DMS79 treated with DMSO at 0.1 percent for 48 hours (cell line): ENCODE measurements at regions not wholly inside any gene's neighbourhood (a gene's known extent, or its start where the extent isn't known, plus 50 kb on each side); places are given as distances from the start of the nearest gene placed in this dataset.

Experiments
- DNase-seq: peaks from one replicate; lab custom pipeline; 2025; lab: John Stamatoyannopoulos, UW

DNA sequence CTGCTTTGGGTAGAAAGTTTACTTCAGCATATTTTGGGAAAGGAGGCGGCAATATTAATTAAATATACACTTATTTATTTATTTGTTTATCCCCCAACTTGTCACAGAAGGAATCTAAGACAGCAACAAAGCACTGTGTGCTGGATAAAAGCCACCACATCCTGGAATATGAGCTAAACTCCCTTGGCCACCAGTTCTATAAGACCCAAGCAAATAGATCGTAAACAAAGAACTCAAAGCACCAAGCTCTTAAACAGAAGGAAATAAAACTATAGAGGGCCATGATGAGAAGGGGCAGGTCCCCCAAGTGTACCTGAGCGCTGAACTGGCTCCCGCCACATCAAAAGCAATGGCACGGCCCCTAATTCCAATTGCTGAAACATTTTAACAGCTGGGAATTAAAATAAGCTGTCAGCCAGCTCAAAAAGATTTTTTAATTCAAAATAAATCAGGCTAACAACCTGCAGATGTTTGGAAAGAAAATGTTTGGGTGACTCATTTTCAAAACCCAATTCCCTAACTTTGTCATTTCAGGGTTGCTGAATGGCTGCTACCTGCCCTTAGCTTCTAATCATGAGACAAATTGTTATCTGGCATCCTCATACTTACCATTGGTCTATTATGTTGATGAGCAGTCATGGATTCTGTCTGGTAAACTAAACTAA is 127.1 kb downstream of the SLC30A10 start:
- DNase-seq: no peak

DNA sequence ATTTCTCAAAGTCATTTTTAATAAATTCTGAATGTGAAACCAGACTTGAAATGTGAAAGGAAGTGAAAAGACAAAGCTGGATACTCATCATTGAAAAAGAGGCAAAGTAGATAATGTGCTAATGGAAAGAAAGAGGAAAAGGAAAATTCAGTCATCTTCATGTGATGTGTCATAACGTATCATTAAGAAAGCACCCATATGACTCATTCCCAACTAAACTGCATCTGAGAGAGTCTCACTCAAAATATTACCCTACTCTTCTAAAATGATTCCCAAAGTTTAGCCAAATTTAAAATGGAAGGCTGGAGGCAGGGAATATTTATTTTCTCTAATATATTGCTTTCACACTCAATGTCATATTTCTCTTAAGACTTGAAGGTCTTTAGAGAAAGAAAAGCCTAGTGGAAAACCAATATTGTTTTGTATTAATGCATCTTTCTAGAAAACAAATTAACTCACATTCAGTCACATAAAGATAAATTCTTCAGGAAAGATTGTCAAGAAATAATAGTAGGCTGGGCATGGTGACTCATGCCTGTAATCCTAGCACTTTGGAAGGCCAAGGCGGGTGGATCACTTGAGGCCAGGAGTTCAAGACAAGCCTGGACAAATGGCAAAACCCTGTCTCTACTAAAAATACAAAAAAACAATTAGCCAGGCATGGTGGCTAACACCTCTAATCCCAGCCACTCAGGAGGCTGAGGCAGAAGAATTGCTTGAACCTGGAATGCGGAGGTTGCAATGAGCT is 129.9 kb downstream of the SLC30A10 start:
- no peak for DNase-seq

DNA sequence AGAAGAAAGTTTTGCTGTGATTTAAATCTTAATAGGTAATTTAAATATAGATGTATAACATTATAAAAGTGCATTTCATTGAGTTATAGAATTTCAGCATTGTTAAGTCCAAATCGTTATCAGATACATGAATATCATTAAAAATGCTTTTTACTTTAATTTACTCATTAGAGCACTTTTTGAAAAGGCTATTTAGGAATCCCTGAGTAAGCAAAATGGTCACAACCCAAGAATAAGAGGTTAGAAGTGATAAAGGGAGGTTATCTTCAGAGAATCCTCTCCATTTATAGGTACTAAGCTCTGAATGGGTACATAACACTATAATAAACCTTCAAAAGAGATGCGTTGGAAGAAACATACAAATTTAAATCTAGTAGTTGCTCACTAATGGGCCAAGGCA is 130.7 kb downstream of the SLC30A10 start:
- no peak for DNase-seq

DNA sequence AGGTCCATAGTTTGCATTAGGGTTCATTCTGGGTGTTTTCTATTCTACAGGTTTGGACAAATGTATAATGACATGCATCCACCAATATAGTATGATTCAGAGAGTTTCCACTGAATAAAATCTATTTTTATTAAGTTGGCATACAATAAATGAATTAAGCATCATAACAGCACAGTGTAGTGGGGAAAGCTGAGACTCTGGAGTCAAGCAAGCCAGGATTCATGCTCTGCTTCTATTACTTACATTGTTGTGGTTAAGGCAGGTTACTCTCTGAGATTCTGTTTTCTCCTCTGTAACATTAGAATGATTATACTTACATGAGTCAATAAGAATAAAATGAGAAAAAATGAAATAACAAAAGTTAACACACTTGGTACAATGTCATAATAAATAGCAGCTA is 131.3 kb downstream of the SLC30A10 start:
- DNase-seq: no peak

DNA sequence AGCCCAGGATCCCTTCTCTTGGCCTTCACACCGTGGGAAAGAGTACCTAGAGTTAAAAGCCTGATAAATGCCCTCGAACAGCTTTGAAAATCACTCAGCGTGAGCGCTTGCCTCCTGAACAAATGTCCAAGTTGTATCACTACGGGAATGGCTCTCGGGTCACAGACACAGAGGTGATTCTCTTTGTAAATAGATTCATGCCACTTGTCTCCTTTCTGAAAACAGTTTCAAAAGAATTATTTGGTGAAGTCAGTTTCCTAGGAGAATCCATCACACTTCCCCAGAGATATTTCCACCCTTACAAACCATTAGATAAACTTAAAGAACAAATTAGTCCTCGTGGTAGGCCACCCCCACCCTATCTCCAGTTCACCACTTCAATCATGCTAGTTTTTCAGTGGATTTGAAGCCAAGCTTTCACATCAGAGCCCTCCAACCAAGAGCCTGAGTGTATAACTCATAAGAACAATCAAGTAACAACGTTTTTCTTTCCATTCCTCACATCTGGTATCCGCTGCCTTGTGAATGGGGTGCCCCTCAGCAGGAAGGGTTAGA is 132.9 kb downstream of the SLC30A10 start:
- DNase-seq: no peak

DNA sequence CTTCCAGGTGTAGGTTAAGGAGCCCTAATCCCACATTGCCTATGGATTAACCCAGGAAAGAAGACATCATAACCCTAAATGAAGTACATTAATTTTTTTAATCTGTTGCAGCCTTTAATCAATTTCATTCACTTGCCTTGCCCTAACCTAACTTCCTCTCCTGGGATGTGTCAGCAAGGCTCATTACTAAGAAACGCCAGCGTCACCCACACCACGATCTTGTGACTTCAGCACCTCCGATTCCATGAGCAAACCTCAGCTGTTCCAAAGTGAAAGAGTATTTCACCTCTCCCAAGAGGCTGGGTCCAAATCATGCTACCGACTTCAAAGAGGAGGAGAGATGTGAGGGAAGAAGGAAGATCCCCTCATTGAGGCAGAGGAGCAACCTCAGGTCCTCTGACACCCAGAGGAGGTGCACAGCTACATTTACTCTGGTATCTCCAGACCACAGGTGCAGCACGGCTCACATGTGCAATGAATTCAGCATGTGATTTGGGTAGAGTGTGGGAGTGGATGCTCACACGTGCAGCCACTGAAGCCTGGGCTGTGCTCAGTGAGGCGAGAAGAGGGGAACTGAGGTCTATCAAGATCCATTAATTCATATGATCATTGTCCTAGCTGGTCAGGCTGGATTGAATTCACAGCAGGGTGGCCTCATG is 134.1 kb downstream of the SLC30A10 start:
- DNase-seq: no peak

DNA sequence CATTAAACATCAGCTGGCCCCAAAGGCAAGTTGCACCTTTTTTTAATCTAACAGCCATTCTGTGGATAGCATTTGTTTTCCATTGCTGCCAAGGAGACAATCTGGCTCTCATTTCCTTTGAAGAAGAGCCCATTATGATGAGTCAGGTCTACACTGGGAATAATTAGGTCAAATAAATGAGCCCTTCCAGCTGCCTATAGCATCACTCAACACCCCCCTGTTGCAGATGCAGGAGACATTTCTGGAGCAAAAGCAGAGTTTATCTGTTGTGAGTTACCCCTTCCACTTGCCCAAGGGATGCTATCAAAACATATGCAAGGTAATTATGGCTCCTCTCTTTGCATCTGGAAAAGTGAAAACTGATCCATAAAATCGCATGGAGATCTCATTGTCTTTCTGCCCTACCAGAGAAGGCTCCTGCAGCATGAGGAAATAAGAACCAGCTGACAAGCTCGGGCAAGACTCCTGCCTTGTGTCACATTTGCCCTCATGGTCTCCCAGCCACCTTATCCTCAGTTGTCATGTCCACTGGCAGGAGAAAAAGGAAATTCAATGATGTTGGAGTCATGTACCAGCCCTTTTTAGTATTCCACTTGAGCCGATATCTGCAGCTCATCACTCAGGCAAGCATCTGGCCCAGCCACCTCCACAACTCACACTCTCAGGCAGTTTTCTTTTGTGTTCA is 135.9 kb downstream of the SLC30A10 start:
- DNase-seq: no peak

DNA sequence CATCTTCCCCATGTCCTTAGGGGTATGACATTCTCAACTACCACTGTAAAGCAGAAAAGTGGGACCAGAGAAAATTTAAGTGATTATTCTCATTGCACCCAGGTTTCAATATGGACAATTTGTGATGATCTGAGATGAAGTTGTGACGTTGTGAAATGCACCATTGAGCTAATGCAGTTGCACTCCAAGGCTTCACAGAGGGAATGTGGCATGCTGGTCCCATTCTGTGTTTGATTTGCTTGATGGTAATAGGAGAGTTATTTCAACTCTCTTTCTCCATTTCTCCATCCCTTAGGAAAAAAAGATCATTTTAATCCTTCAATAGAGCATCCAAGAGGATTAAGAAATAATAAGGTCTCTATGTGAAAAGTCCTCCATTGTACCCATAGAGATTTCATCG is 136.6 kb downstream of the SLC30A10 start:
- no peak for DNase-seq

DNA sequence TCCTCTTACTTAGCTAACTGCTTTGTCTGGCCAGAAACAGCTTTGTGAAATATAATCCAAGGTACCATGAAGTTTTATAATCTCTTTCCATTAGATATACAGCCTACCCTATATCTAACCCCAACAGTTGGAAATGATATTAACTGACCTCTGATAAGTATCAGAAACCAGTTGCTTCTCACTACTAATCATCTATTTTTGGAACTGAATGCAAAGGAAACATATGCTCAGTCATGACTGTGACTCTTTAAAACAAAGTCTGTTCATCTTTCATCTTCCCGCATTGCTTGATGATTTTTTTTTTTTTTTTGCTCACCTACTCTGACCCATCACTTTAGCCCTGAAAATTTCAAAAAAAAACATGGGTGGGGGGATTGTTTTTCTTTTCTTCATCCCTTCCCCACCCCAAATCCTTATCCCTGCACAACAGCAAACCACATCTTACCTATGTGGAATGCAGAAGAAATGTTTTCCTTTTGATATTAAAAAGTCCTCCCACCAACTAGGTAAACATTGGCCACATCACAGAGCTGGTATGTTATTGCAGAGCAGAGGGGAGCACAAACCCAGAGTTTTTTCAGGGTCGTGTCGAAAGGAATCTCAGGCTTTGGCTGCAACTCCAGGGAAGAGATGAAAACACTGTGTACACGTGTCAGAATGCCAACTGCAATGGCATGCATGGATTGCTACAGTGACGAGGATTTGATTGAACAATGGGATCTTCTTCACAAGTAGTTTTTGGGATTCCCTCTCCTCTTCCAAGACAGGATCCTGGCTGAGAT is 137.3 kb downstream of the SLC30A10 start:
- no peak for DNase-seq

DNA sequence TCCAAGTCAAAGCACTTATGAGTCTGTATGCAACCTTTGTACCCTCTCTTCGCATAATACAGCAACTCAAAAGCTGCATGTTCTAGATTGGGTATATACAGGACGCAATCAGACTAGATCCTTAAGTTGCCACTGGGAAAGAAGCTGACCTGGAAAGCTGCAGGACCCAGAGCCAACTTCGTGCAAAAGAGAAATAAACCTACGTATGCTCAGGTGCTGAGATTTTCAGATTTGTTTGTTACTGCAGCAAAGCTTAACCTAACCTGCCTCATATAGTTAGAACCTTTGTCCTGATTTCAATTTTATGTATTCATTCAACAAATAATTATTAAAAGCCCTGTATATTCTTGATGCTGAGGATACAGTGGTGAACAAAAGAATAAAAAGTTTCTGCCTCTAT is 139.7 kb downstream of the SLC30A10 start:
- no peak for DNase-seq

DNA sequence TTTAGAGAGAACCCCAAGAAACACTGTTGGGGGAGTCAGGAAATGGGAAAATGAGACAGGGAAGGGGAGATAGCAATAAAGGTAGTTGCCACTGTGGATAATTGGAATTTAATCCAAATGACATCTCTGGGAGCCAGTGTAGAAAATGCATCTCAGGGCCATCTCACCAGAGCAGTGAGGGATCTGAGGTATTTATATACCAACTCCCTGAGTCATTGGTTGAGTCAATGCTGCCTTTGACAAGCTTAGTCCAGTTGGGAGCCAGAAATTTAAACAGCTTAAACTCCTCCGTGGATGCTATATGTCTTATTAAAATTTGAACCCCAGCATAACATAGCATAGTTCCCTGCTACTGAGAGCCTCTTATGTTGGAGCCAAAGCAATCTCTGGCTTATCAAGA is 140.3 kb downstream of the SLC30A10 start:
- DNase-seq: no peak

DNA sequence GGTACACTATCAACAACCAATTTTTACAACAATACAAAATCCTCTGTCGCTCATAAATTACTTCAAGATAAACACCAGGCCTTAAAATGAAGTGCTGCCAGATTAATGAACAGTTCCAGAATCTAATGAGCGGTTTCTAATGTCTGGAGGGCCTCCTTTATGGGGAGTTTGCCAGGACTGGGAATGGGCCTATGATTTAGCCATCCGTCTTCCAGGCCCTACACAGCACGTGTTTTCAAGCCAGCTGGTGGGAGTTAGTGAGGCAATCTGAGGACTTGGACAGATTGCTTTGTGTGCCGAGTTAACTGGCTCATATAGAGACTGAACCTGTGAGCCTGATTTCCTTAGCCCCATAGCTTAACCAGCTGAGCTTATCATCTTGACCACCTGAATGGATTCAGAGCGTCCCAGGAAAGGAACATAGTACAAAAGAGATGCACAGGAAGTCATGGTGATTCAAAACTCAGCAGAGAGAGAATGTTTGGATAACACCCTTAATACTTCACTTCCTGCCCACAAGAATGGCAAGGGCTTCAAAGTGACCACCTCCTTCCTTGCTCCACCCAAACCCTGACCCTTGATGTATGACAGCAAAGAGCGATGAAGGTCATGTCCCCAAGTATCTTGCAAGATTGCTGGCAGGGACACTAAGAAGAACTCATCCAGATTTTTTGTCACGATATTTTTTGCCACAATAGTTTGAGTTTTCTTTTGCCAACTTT is 143.5 kb downstream of the SLC30A10 start:
- no peak for DNase-seq

DNA sequence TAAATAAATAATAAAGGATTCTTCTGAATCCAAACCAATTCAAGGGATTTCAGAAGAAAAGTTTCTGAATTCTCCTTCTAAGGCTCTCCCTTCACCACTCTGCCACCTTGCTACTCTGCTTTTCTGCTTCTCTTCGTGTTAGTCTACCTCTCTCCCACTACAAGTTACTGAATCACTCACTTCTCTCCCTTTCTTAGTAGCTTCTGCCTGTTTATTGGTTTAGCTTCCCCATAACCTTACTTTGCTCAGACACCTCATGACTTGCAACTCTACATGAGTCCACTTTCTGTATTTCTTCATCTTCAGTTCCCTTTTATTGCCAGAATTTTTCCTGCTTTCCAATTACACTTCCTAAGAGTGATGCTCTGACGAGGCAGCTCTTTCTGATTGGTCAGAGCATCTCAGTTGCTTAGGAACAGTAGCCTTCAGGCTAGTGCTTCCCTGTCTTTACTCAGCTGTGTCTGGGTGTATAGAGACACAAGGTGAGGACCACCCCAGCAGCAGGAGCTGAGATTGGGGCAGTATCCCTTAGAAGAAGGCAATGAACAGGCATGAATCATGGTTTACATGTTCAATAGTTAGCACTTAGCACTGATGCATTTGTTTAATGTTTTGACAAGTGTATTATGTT is 144.6 kb downstream of the SLC30A10 start:
- DNase-seq: no peak

DNA sequence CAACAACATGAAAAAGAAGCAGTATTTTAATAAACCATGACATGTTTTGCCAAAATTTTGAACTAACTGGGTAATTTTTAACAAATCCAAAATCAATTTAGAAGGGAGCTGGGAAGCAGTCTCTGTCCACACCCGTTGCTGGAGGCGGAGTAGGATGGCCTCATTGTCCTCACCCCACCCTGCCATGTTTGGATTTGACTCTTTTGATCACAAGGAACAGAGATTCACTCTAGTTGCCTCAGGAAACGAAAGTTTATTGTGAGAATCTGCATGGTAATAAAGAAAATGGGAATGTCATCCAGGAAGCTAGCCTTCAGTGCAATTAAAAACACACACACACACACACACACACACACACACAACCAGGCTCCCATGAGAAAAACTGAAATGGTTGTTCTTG is 145.4 kb downstream of the SLC30A10 start:
- no peak for DNase-seq

DNA sequence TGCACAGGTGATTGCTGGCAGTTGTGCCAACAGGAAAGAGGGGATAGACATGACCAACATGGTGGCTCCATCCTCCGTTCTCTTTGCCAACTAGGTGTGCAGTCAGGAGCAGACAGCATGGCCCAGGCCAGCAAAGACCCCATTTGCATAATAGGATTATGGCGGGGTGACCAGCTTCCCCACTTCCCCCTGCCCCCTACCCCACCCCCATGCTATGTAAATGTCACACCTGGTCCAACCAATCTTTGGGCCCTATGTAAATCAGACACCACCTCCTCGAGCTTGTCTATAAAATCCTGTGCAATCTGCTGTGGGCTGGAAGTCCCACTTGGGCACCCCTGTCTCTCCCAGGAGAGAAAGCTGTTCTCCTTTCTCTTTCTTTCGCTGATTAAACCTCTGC is 146.0 kb downstream of the SLC30A10 start:
- DNase-seq: no peak

DNA sequence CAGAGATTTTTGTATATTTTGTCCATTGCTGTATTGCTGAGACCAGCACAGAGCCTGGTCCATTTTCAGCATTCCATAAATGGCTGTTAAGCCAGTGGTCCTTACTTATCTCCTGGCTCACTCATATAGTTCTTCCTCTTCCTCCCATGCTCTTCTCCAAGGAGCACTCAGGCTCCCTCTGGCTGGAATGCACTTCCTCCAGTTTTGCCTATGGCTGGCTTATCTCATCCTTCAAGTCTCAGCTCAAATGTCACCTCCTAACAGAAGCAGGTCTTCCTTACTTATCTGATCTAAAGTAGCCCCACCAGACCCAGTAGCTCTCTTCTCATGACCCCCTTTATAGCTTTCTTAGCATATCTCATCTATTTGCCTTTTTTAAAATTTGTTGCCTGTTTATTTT is 146.9 kb downstream of the SLC30A10 start:
- no peak for DNase-seq

DNA sequence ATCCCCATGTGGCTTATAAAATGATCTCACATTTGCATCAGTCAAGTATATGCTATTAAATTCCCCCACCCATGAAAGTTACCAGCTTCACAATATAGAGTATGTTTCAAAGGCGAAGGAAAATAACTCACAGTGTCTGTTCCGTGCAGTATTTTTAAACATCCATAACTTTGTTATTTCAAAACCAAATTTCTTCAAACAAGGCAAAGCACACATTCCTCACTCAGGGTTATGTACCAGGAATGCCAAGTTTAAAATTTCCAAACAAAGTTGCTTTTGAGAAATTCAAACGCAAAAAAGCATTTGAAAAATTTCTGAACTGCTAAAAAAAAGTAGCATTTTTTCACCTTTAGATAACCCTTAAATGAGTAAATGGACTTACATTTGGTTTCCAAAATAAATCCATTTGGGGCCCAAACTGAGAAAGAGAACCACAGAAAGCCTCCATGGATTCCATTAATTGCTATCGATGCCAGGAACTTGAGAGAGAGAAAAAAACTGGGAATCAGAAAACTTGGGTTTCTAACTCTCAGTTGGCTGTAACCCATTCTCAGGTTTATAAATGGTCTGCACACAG is 149.5 kb downstream of the SLC30A10 start:
- no peak for DNase-seq

DNA sequence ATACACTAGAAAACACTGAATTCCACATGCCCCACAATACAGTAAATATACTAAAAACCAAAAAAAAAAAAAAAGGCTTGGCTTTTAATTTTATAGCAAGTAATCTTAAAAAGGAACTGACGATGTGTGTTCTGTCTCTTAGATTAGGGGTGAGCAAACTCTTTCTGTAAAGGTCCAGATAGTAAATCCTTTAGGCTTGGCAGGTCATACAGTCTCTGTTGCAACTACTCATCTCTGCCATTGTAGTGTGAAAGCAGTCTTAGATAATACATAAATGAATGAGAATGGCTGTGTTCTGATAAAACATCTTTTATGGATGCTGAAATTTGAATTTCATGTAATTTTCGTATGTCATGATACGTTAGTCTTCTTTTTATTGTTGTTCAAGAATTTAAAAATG is 150.2 kb downstream of the SLC30A10 start:
- no peak for DNase-seq

DNA sequence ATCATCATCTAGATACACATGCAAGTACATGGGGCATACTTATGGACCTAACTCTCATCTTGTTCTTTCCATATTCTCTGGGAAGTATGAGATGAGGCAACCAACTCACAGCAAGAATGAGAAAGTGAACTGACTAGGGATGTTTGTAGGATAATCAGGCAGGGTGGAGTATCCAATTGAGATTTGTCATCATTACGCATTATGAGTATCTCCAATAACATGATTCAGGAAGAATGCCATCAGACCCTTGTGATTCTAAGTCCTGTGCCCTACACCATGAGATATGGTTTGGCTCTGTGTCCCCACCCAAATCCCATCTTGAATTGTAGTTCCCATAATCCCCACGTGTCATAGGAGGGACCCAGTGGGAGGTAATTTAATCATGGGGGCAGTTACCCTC is 154.0 kb downstream of the SLC30A10 start:
- no peak for DNase-seq

DNA sequence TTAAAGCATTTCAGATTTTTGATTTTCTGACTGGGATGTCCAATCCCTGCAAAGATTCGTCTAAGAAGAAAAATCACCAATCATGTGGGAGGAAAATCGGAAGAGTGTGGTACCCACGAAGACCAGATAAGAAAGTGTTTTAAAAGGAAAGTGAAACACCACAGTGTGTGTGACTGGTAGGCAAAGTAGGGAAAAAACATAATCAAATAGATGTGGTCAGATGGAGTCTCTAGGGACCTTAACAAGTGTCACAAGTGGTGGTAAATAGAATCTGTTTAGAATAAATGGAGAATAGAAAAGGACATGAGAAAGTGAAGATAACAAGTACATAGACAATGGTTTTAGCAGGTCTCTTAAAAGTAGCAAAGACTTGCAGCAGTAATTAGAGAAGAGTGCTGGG is 154.6 kb downstream of the SLC30A10 start:
- no peak for DNase-seq
